Epithelial cell of esophagus (primary cell): ENCODE measurements at regions not wholly inside any gene's neighbourhood (a gene's known extent, or its start where the extent isn't known, plus 50 kb on each side); places are given as distances from the start of the nearest gene placed in this dataset.

Experiments
- DNase-seq: peaks from one replicate; pipeline ENCODE4 v3.0.0; 2010; ENCODE audit warnings: low read depth
- H3K4me3 ChIP-seq: 2 replicates; pipeline ENCODE4 v1.5.1; 2011; ENCODE audit warnings: mild to moderate bottlenecking, low read length, control low read depth
- CTCF ChIP-seq: IDR thresholded peaks from 2 replicates; pipeline ENCODE4 v1.5.1; 2011; ENCODE audit warnings: low read depth, mild to moderate bottlenecking, low read length, control low read depth, inconsistent platforms; ENCODE audit not compliant: insufficient read depth; ENCODE audit errors: missing control alignments

GRCh38 chr2:162916286-162916801 lies 77.8 kb upstream of the KCNH7 start:
- TF ChIP-seq CTCF: no peak
- no peak overlapping the region for H3K4me3 ChIP-seq
- no peak for DNase-seq

- no peak overlapping the region for H3K4me3 ChIP-seq
- no peak for DNase-seq
- no peak for TF ChIP-seq CTCF
Measured at GRCh38 chr2:162915858-162916257, 77.3 kb upstream of the KCNH7 start.

GRCh38 chr2:162914161-162914560 lies 75.6 kb upstream of the KCNH7 start:
- H3K4me3 ChIP-seq: no peak overlapping the region
- TF ChIP-seq CTCF: no peak
- no peak for DNase-seq

- no peak for DNase-seq
- no peak for TF ChIP-seq CTCF
- H3K4me3 ChIP-seq: no peak overlapping the region
Measured at GRCh38 chr2:162912787-162913186, 74.2 kb upstream of the KCNH7 start.

- TF ChIP-seq CTCF: no peak
- DNase-seq: no peak
- H3K4me3 ChIP-seq: no peak overlapping the region
Measured at GRCh38 chr2:162908567-162908966, 70.0 kb upstream of the KCNH7 start.

- TF ChIP-seq CTCF: peak; percentile 93
- H3K4me3 ChIP-seq: no peak overlapping the region
- DNase-seq: peak; percentile 74
Measured at GRCh38 chr2:162890690-162891311, 52.2 kb upstream of the KCNH7 start.

GRCh38 chr2:162888652-162889051 lies 50.1 kb upstream of the KCNH7 start:
- TF ChIP-seq CTCF: no peak
- no peak for DNase-seq
- no peak overlapping the region for H3K4me3 ChIP-seq
